PC-9 (cell line): ENCODE measurements at regions not wholly inside any gene's neighbourhood (a gene's known extent, or its start where the extent isn't known, plus 50 kb on each side); places are given as distances from the start of the nearest gene placed in this dataset.
A peak's percentile ranks its signal among the peaks of the same experiment; 100 is the strongest.

ENCODE experiments used
- BruUV-seq: library from RNA; stranded (reverse); fragments of 400-500 nt; replicated peaks from 2 replicates; lab custom pipeline; 2021; lab: Mats Ljungman, UMichigan
- CTCF ChIA-PET: fragments of 300-600 bp; sonication (Branson Sonifier 250); formaldehyde crosslinking; loops from one replicate; lab custom pipeline; 2022; ENCODE audit warnings: antibody characterized with exemption; lab: Charles Lee
- POLR2A ChIA-PET: fragments of 300-600 bp; sonication (Branson Sonifier 250); formaldehyde crosslinking; loops from one replicate; lab custom pipeline; 2022; ENCODE audit warnings: antibody characterized with exemption; ENCODE audit not compliant: unreplicated experiment; lab: Charles Lee
- DNase-seq, 2 experiments: peaks; one replicate each; pipeline versions ENCODE4 v3.0.0 to v3.0.0-alpha.2; 2015 to 2022; ENCODE audit warnings: mixed read lengths in 1 of 2
- H2AFZ ChIP-seq: fragments of 200-600 bp; sonication (generic); 2 replicates; pipeline ENCODE4 v1.8.1; 2017; ENCODE audit warnings: antibody characterized with exemption
- H3F3A ChIP-seq: fragments of 200-600 bp; sonication (generic); 2 replicates; pipeline ENCODE4 v1.8.1; 2017; ENCODE audit warnings: antibody characterized with exemption, mild to moderate bottlenecking, low read depth; ENCODE audit not compliant: insufficient read depth
- H3K27ac ChIP-seq: fragments of 200-600 bp; sonication (generic); 2 replicates; pipeline ENCODE4 v1.6.1; 2016; ENCODE audit warnings: mixed run types
- H3K27me3 ChIP-seq: fragments of 200-600 bp; sonication (generic); 2 replicates; pipeline ENCODE4 v1.6.1; 2016; ENCODE audit warnings: low read depth, mixed run types; ENCODE audit not compliant: insufficient read depth
- H3K36me3 ChIP-seq: fragments of 200-600 bp; sonication (generic); 2 replicates; pipeline ENCODE4 v1.6.1; 2016; ENCODE audit warnings: low read depth, mixed run types
- H3K4me1 ChIP-seq: fragments of 200-600 bp; sonication (generic); replicated peaks from 2 replicates; pipeline ENCODE4 v1.6.1; 2016; ENCODE audit warnings: mixed run types; ENCODE audit not compliant: insufficient read depth
- H3K4me2 ChIP-seq: fragments of 200-600 bp; sonication (generic); 2 replicates; pipeline ENCODE4 v1.6.1; 2017; ENCODE audit warnings: mixed run types
- H3K4me3 ChIP-seq: fragments of 200-600 bp; sonication (generic); 2 replicates; pipeline ENCODE4 v1.6.1; 2016; ENCODE audit warnings: mixed run types
- H3K79me2 ChIP-seq: fragments of 200-600 bp; sonication (generic); 2 replicates; pipeline ENCODE4 v1.6.1; 2017; ENCODE audit warnings: low read depth, mixed run types
- H3K9me2 ChIP-seq: fragments of 200-600 bp; sonication (generic); 2 replicates; pipeline ENCODE4 v1.8.1; 2017; ENCODE audit warnings: mild to moderate bottlenecking; ENCODE audit not compliant: insufficient read depth
- H3K9me3 ChIP-seq: fragments of 200-600 bp; sonication (generic); 2 replicates; pipeline ENCODE4 v1.8.1; 2016; ENCODE audit warnings: low read depth; ENCODE audit not compliant: insufficient read depth
- H4K20me1 ChIP-seq: fragments of 200-600 bp; sonication (generic); 2 replicates; pipeline ENCODE4 v1.8.1; 2017; ENCODE audit not compliant: insufficient read depth
- CTCF ChIP-seq: fragments of 200-600 bp; sonication (generic); conservative IDR thresholded peaks from 2 replicates; pipeline ENCODE4 v1.6.1; 2017; ENCODE audit warnings: mixed run types, antibody characterized with exemption, mild to moderate bottlenecking, moderate library complexity
- EZH2 ChIP-seq: fragments of 200-600 bp; sonication (generic); IDR thresholded peaks from 2 replicates; pipeline ENCODE4 v1.8.0; 2017; ENCODE audit warnings: antibody characterized with exemption, low read depth
- intact Hi-C: fragments of 100-400 bp; cut with micrococcal nuclease; formaldehyde crosslinking; loops from one replicate; pipeline ENCODE4 v1.10.0; 2022; ENCODE audit not compliant: unreplicated experiment

- no peak for TF ChIP-seq EZH2
- TF ChIP-seq CTCF, result no peak
- Histone ChIP-seq H4K20me1 (no peaks in the 10 kb centered on the region), H3K4me1 (peaks cover 87% of the 10 kb centered on the region), H3F3A (peaks cover 62% of the 10 kb centered on the region), H3K9me2 (no peaks in the 10 kb centered on the region), H3K4me2 (peak overlapping the region; percentile 80), H3K36me3 (no peaks in the 10 kb centered on the region), H2AFZ (peak overlapping the region; percentile 79; the same call in 1 of the 2 replicates), H3K27me3 (no peaks in the 10 kb centered on the region), H3K9me3 (no peaks in the 10 kb centered on the region), H3K4me3 (peak overlapping the region; percentile 56), H3K27ac (peak overlapping the region; percentile 65), H3K79me2 (no peaks in the 10 kb centered on the region; the same call in 1 of the 2 replicates)
- peak in 1 of 2 experiments; percentile 16 for DNase-seq
- ChIA-PET POLR2A (interaction anchor here (0.7 kb wide), 1 partner anchor 332 kb away, joined by 31 read pairs; no protein-coding TSS in a partner anchor), CTCF (no interaction called here)
- intact Hi-C loops, result loop anchor here (10.0 kb wide), 1 partner anchor 279 kb away; no protein-coding TSS in a partner anchor
- no TSS peak for BruUV-seq
Observed at GRCh38 chr1:59146056-59146455, 150.8 kb upstream of the FGGY start.

DNA sequence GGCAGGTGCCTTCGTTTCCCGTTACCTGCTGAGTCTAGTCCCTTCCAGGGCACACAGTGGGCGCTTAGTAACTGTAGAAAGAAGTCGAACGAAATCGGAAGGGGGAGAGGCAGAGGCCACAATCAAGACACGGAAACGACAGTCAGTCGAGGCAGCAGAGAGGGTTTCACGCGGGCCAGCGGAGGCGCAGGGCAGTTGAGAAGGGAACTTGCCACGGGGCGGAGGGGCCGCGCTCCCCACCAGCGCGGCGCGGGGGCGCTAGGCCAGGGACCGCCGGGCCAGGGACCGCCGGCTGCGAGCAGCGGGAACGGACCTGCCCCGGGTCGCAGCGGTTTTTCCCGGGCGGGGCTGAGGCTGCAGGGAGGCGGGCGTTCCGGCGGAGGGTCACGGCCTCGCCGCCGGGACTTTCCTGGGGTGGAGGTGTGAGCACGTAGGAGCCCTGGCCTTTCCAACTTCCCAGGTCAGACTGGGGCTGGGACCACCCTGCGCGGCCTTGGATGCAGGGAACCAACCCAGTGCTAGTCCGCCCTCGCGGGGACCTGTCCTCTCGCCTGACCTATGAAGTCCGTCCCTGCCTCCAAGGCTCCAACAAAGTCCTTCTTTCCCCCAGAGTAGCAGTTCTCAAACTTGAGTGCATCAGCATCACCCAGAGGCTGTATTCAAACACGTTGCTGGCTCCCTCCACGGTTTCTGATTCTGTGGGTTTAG lies 150.1 kb upstream of the FGGY start:
- POLR2A ChIA-PET, result no interaction called here

DNA sequence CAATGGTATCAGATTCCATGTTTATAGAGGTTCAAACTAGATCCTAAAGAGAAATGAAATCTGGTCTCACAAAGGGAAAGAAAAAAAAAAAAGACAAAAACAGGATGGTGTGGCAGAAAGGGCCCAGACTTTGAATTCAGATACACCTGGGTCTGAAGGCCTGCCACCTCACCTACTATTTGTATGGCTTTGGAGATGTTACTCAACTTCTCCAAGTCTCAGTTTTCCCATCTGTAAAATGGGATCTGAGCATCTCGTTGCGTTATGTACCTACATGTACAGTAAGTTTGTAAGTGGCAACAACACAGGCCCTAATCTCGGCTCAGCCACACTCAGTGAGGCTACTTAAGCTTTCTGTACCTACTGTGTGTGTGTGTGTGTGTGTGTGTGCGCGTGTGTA lies 147.5 kb upstream of the FGGY start:
- DNase-seq, result no peak
- intact Hi-C loops, result loop anchor here (10.0 kb wide), 1 partner anchor 275 kb away; no protein-coding TSS in a partner anchor

More for the DNA sequence above, 150.1 kb upstream of the FGGY start:
- peak; percentile 50 to 58 for DNase-seq
- Histone ChIP-seq H3K9me3 (no peaks in the 10 kb centered on the region), H3K4me3 (peak overlapping the region; percentile 56), H3F3A (peaks cover 63% of the 10 kb centered on the region), H3K79me2 (no peaks in the 10 kb centered on the region; the same call in 1 of the 2 replicates), H3K4me1 (peaks cover 87% of the 10 kb centered on the region), H3K4me2 (peak overlapping the region; percentile 80), H3K9me2 (no peaks in the 10 kb centered on the region), H4K20me1 (no peaks in the 10 kb centered on the region), H2AFZ (peak overlapping the region; percentile 79), H3K36me3 (no peaks in the 10 kb centered on the region), H3K27ac (peak overlapping the region; percentile 65), H3K27me3 (no peaks in the 10 kb centered on the region)
- TSS peak; percentile 62 for BruUV-seq
- intact Hi-C loops, result loop anchor here (10.0 kb wide), 1 partner anchor 278 kb away; no protein-coding TSS in a partner anchor
- no peak for TF ChIP-seq CTCF
- TF ChIP-seq EZH2, result no peak
- CTCF ChIA-PET, result no interaction called here

More for the DNA sequence above, 147.5 kb upstream of the FGGY start:
- Histone ChIP-seq H3K9me3 (no peaks in the 10 kb centered on the region), H3K4me3 (no peak overlapping the region), H3K4me2 (no peak overlapping the region), H3K27me3 (no peaks in the 10 kb centered on the region), H3K36me3 (no peaks in the 10 kb centered on the region), H3K79me2 (no peaks in the 10 kb centered on the region; the same call in 1 of the 2 replicates), H3K27ac (0 out of 2 replicates have a peak overlapping the region, but pooled peaks have one; percentile 72), H3K9me2 (no peaks in the 10 kb centered on the region), H4K20me1 (no peaks in the 10 kb centered on the region), H2AFZ (no peak overlapping the region), H3K4me1 (peaks cover 74% of the 10 kb centered on the region), H3F3A (peaks cover 46% of the 10 kb centered on the region)
- POLR2A ChIA-PET, result no interaction called here
- CTCF ChIA-PET, result interaction anchor here (0.7 kb wide), 1 partner anchor 526 kb away, joined by 6 read pairs; no protein-coding TSS in a partner anchor
- TF ChIP-seq CTCF (no peak), EZH2 (no peak)
- no TSS peak for BruUV-seq
